Progenitor cell of endocrine pancreas (in vitro differentiated cells): ENCODE measurements at regions not wholly inside any gene's neighbourhood (a gene's known extent, or its start where the extent isn't known, plus 50 kb on each side); places are given as distances from the start of the nearest gene placed in this dataset.

Experiments used
- DNase-seq: peaks from one replicate; pipeline ENCODE4 v3.0.0; 2021; ENCODE audit warnings: low spot score; ENCODE audit not compliant: unreplicated experiment
- H3K27ac Mint-ChIP-seq: 2 replicates; pipeline ENCODE4 v1.8.0; 2021; ENCODE audit warnings: mild to moderate bottlenecking, moderate library complexity, mixed read lengths
- H3K27me3 Mint-ChIP-seq: 2 replicates; pipeline ENCODE4 v1.8.0; 2021; ENCODE audit warnings: mixed read lengths
- H3K36me3 Mint-ChIP-seq: 2 replicates; pipeline ENCODE4 v1.8.0; 2022; ENCODE audit warnings: mixed read lengths; ENCODE audit not compliant: insufficient read depth
- H3K4me1 Mint-ChIP-seq: 2 replicates; pipeline ENCODE4 v1.8.0; 2021; ENCODE audit warnings: low read depth, mixed read lengths
- H3K4me3 Mint-ChIP-seq: 2 replicates; pipeline ENCODE4 v1.8.0; 2021; ENCODE audit warnings: low read depth, mild to moderate bottlenecking, moderate library complexity, mixed read lengths
- H3K9me3 Mint-ChIP-seq: 2 replicates; pipeline ENCODE4 v1.8.0; 2021; ENCODE audit warnings: low read depth, mixed read lengths
- TF ChIP-seq, protein P1 (sequence below): fragments of 200-600 bp; sonication (generic); IDR thresholded peaks from one replicate; pipeline ENCODE4 v1.5.0; 2021; ENCODE audit warnings: antibody characterized with exemption, mild to moderate bottlenecking; ENCODE audit not compliant: unreplicated experiment

DNA sequence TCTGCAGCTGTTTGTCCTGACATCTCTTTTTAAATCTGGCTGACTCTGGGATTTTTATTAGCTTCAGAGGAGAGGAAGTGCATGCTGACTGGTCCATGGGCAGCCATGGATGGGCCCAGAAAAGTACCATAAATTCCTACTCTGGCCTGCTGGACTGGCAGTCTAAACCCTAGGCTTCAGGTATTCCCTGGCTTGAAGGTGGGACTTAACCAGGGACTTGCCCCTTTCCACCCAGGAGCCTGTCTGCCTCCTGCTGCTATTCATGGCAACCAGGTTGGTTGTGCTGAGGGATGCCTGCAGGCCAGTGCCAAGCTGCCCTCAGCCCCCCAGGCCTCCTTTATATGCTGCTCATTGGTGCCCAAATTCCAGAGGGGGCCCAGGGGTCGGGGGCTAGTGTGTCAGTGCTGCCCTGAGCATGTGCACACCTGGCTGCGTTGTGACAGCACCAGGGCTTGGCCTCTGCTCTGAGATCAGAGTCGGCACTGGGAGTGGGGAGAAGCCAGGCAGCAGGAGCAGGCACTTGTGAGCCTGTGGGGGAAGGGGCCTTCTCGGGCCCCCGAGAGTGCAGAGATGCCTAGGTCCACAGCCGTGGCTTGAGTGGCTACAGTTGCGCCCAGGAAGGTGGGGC is 195.7 kb upstream of the TFPI start:
- DNase-seq = no peak
- TF ChIP-seq, protein P1, sequence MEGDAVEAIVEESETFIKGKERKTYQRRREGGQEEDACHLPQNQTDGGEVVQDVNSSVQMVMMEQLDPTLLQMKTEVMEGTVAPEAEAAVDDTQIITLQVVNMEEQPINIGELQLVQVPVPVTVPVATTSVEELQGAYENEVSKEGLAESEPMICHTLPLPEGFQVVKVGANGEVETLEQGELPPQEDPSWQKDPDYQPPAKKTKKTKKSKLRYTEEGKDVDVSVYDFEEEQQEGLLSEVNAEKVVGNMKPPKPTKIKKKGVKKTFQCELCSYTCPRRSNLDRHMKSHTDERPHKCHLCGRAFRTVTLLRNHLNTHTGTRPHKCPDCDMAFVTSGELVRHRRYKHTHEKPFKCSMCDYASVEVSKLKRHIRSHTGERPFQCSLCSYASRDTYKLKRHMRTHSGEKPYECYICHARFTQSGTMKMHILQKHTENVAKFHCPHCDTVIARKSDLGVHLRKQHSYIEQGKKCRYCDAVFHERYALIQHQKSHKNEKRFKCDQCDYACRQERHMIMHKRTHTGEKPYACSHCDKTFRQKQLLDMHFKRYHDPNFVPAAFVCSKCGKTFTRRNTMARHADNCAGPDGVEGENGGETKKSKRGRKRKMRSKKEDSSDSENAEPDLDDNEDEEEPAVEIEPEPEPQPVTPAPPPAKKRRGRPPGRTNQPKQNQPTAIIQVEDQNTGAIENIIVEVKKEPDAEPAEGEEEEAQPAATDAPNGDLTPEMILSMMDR = no peak
- Mint-ChIP-seq H3K36me3 (no peaks in the 10 kb centered on the region), H3K4me3 (no peak overlapping the region), H3K9me3 (peaks cover 4% of the 10 kb centered on the region), H3K4me1 (no peaks in the 10 kb centered on the region), H3K27ac (no peak overlapping the region), H3K27me3 (no peaks in the 10 kb centered on the region)

DNA sequence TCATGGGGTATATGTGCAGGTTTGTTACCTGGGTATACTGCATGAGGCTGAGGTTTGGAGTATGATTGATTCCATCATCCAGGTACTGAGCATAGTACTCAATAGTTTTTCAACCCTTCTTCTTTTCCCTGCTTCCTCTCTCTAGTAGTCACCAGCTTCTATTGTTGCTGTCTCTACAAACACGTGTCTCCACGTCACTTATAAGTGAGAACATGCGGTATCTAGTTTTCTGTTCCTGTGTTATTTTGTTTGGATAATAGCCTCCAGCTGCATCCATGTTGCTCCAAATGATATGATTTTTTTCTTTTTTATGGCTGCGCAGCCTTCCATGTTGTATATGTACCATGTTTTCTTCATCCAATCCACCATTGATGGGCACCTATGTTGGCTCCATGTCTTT is 214.8 kb upstream of the TFPI start:
- no peak for DNase-seq
- Mint-ChIP-seq H3K27me3 (no peaks in the 10 kb centered on the region), H3K4me1 (no peaks in the 10 kb centered on the region)

DNA sequence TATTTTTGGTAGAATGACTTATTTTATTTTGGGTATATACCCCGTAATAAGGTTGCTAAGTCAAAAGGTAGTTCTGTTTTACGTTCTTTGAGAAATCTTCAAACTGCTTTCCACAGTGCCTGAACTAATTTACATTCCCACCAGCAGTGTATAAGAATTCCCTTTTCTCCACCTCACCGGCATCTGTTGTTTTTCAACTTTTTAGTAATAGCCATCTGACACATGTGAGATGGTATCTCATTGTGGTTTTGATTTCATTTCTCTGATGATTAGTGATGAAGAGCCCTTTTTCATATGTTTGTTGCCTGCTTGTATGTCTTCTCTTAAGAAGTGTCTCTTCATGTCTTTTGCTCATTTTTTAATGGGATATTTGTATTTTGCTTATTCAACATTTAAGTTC is 215.2 kb upstream of the TFPI start:
- Mint-ChIP-seq H3K36me3 (peaks cover 1% of the 10 kb centered on the region), H3K27ac (no peak overlapping the region), H3K27me3 (no peaks in the 10 kb centered on the region), H3K4me1 (no peaks in the 10 kb centered on the region), H3K4me3 (no peak overlapping the region), H3K9me3 (peaks cover 3% of the 10 kb centered on the region)
- TF ChIP-seq, protein P1 = no peak
- DNase-seq = no peak

More for the DNA sequence above, 214.8 kb upstream of the TFPI start:
- peaks cover 3% of the 10 kb centered on the region for H3K9me3 Mint-ChIP-seq
- H3K36me3 Mint-ChIP-seq = peaks cover 1% of the 10 kb centered on the region
- H3K27ac Mint-ChIP-seq = no peak overlapping the region
- TF ChIP-seq, protein P1 = no peak
- H3K4me3 Mint-ChIP-seq = no peak overlapping the region

DNA sequence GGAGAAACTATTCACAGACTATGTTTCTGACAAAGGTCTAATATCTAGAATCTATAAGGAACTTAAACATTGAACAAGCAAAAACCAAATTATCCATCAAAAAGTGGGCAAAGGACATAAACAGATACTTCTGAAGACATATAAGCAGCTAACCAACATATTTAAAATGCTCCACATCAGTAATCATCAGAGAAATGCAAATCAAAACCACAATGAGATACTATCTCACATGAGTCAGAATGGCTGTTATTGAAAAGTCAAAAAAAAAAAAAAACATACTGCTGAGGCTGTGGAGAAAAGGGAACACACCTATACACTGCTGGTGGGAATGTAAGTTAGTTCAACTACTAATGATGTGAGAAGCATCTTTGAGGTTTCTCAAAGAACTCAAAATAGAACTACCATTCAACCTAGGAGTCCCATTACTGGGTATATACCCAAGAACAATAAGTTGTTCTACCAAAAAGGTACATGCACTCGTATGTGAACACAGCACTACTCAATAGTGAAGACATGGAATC is 220.4 kb upstream of the TFPI start:
- Mint-ChIP-seq H3K9me3 (peaks cover 3% of the 10 kb centered on the region), H3K27me3 (no peaks in the 10 kb centered on the region), H3K4me1 (peaks cover 6% of the 10 kb centered on the region), H3K4me3 (no peak overlapping the region), H3K27ac (no peak overlapping the region), H3K36me3 (peaks cover 1% of the 10 kb centered on the region)
- TF ChIP-seq, protein P1 = no peak
- DNase-seq = no peak

DNA sequence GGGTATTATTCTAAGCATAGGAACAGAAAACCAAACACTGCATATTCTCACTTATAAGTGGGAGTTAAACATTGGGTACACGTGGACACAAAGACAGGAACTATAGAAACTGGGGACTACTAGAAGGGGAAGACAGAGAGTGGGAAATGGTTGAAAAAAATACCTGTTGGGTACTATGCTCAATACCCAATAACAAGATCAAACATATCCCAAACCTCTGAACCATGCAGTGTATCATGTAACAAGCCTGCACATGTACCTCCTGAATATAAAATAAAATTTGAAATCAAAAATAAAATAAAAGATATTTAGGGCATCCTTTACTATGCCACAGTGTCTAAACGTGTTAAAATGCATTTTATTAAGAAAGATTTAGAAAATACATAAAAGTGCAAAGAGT is 221.0 kb upstream of the TFPI start:
- H3K4me1 Mint-ChIP-seq = peaks cover 6% of the 10 kb centered on the region
- peaks cover 1% of the 10 kb centered on the region for H3K36me3 Mint-ChIP-seq
- no peak for DNase-seq
- H3K4me3 Mint-ChIP-seq = no peak overlapping the region
- TF ChIP-seq, protein P1 = no peak
- no peak overlapping the region for H3K27ac Mint-ChIP-seq
- no peaks in the 10 kb centered on the region for H3K27me3 Mint-ChIP-seq
- H3K9me3 Mint-ChIP-seq = peaks cover 3% of the 10 kb centered on the region
